Lung (tissue), 11 donors: ENCODE measurements at regions not wholly inside any gene's neighbourhood (a gene's known extent, or its start where the extent isn't known, plus 50 kb on each side); places are given as distances from the start of the nearest gene placed in this dataset.
A peak's percentile ranks its signal among the peaks of the same experiment; 100 is the strongest.
"Not testable (repeated sequence)": the region's sequence is repeated elsewhere in the genome, so short reads cannot be mapped to it uniquely, and the experiment has no call there.

Source experiments
- ATAC-seq: fragments of 200-7000 bp; cut with Tn5 transposase; one replicate; pipeline ENCODE4 v1.9.1; 2020; ENCODE audit warnings: moderate number of reproducible peaks; ENCODE audit not compliant: insufficient read depth, low FRiP score
- DNase-seq, 3 donors: peaks; one replicate each; pipeline ENCODE4 v3.0.0-alpha.2; 2013 to 2017
- H3K27ac ChIP-seq, 2 donors: one replicate each; pipeline ENCODE4 v1.5.1; 2013; ENCODE audit warnings: mild to moderate bottlenecking in 2 of 2, moderate library complexity in 2 of 2, control low read depth in 1 of 2, inconsistent platforms in 1 of 2, low read depth in 1 of 2, low read length in 1 of 2
- H3K27me3 ChIP-seq, 3 donors: one replicate each; pipeline ENCODE4 v1.5.1; 2013; ENCODE audit warnings: low read length in 2 of 3; ENCODE audit not compliant: control insufficient read depth in 3 of 3, insufficient read depth in 3 of 3
- H3K36me3 ChIP-seq, 4 donors: one replicate each; pipeline ENCODE4 v1.5.1; 2013; ENCODE audit warnings: low read length in 4 of 4, mild to moderate bottlenecking in 1 of 4, moderate library complexity in 1 of 4; ENCODE audit not compliant: control insufficient read depth in 4 of 4, insufficient read depth in 4 of 4
- H3K4me1 ChIP-seq, 5 donors: one replicate each; pipeline ENCODE4 v1.5.1; 2013; ENCODE audit warnings: low read length in 5 of 5, mild to moderate bottlenecking in 2 of 5, moderate library complexity in 1 of 5; ENCODE audit not compliant: control insufficient read depth in 5 of 5, insufficient read depth in 5 of 5
- H3K4me3 ChIP-seq: one replicate; pipeline ENCODE4 v1.5.1; 2013; ENCODE audit warnings: mild to moderate bottlenecking, control low read depth, moderate library complexity
- H3K9ac ChIP-seq, 2 donors: one replicate each; pipeline ENCODE4 v1.5.1; 2013; ENCODE audit warnings: low read length in 2 of 2, control low read depth in 1 of 2; ENCODE audit not compliant: insufficient read depth in 1 of 2
- H3K9me3 ChIP-seq, 4 donors: one replicate each; pipeline ENCODE4 v1.5.1; 2013; ENCODE audit warnings: low read length in 3 of 4, mild to moderate bottlenecking in 1 of 4, moderate library complexity in 1 of 4; ENCODE audit not compliant: control insufficient read depth in 4 of 4, insufficient read depth in 3 of 4
- CTCF ChIP-seq: IDR thresholded peaks from 2 replicates; pipeline ENCODE4 v1.5.1; 2012; ENCODE audit warnings: mild to moderate bottlenecking; ENCODE audit errors: control extremely low read depth, extremely low read depth
- WGBS, 2 donors: extraction: QIAGEN DNeasy Blood & Tissue Kit; methylation state at CpG; one replicate each; pipeline ENCODE4 v1.1.7; 2013; 5-methylcytosine and 5-hydroxymethylcytosine counted together
- donor health status: control.
- donor health status: control.
- donor health status: Bipolar disorder and iron deficiency.
- donor health status: healthy.
- donor health status: DM: yes; HTN: yes; CAD: no.

- no peaks in the 10 kb centered on the region for H3K36me3 ChIP-seq
- DNase-seq: peak in 1 of 3 donors; percentile 29
- H3K4me3 ChIP-seq: no peak overlapping the region
- WGBS, 2 donors: 45 to 52% methylated on average over 20 of the region's 20 CpGs
- H3K4me1 ChIP-seq: peaks cover 0 to 23% (median 4%) of the 10 kb centered on the region in 5 donors
- no peak overlapping the region for H3K9ac ChIP-seq
- H3K27ac ChIP-seq: peak overlapping the region in 1 of 2 donors; percentile 82
- peaks cover 0 to 10% (median 4%) of the 10 kb centered on the region in 3 donors for H3K27me3 ChIP-seq
- peaks cover 0 to 11% (median 0%) of the 10 kb centered on the region in 4 donors for H3K9me3 ChIP-seq
- ATAC-seq: no peak
- no peak for TF ChIP-seq CTCF
Measured at GRCh38 chr16:86351041-86351784, 159.1 kb upstream of the FOXF1 start.

GRCh38 chr16:86351785-86352139, 158.6 kb upstream of the FOXF1 start:
- DNase-seq: peak in 1 of 3 donors; percentile 13
- WGBS, 2 donors: 61 to 71% methylated on average over 10 of the region's 10 CpGs
- H3K36me3 ChIP-seq, H3K9ac ChIP-seq, ATAC-seq, H3K4me3 ChIP-seq: not testable (repeated sequence)
- peaks cover 0 to 10% (median 2%) of the 10 kb centered on the region in 3 donors for H3K27me3 ChIP-seq
- H3K4me1 ChIP-seq: peaks cover 0 to 23% (median 4%) of the 10 kb centered on the region in 5 donors
- peaks cover 0 to 13% (median 0%) of the 10 kb centered on the region in 4 donors for H3K9me3 ChIP-seq
- H3K27ac ChIP-seq: peak overlapping the region in 1 of 2 donors; percentile 24

GRCh38 chr16:86353148-86353547, 157.2 kb upstream of the FOXF1 start:
- WGBS, 2 donors: 73 to 75% methylated on average over 11 of the region's 11 CpGs
- no peak for ATAC-seq
- Histone ChIP-seq H3K27me3 (peaks cover 0 to 10% (median 2%) of the 10 kb centered on the region in 3 donors), H3K9ac (no peak overlapping the region), H3K36me3 (no peaks in the 10 kb centered on the region), H3K4me3 (no peak overlapping the region), H3K4me1 (peaks cover 0 to 23% (median 4%) of the 10 kb centered on the region in 5 donors), H3K9me3 (peaks cover 0 to 15% (median 0%) of the 10 kb centered on the region in 4 donors), H3K27ac (no peak overlapping the region)
- TF ChIP-seq CTCF: no peak
- DNase-seq: no peak

- no peak overlapping the region for H3K4me3 ChIP-seq
- no peaks in the 10 kb centered on the region for H3K36me3 ChIP-seq
- no peak for ATAC-seq
- H3K4me1 ChIP-seq: peaks cover 0 to 23% (median 4%) of the 10 kb centered on the region in 5 donors
- no peak for TF ChIP-seq CTCF
- H3K9me3 ChIP-seq: peaks cover 0 to 15% (median 0%) of the 10 kb centered on the region in 4 donors
- DNase-seq: no peak
- WGBS, 2 donors: 79 to 82% methylated on average over 9 of the region's 9 CpGs
- no peak overlapping the region for H3K9ac ChIP-seq
- H3K27me3 ChIP-seq: peaks cover 0 to 10% (median 2%) of the 10 kb centered on the region in 3 donors
- H3K27ac ChIP-seq: no peak overlapping the region
Measured at GRCh38 chr16:86353948-86354347, 156.4 kb upstream of the FOXF1 start.
